RWPE2 (cell line): ENCODE measurements at regions not wholly inside any gene's neighbourhood (a gene's known extent, or its start where the extent isn't known, plus 50 kb on each side); places are given as distances from the start of the nearest gene placed in this dataset.

Experiments
- ATAC-seq: fragments of 200-7000 bp; cut with Tn5 transposase; 3 replicates; pipeline ENCODE4 v1.9.1; 2021; ENCODE audit warnings: low read depth
- DNase-seq: peaks from one replicate; pipeline ENCODE4 v3.0.0-alpha.2; 2020; ENCODE audit warnings: low spot score
- H3K27ac ChIP-seq: fragments of 450-650 bp; 2 replicates; pipeline ENCODE4 v1.5.1; 2017; ENCODE audit warnings: mild to moderate bottlenecking; ENCODE audit not compliant: poor library complexity, severe bottlenecking
- H3K27me3 ChIP-seq: fragments of 250-450 bp; sonication (Bioruptor Pico); 2 replicates; pipeline ENCODE4 v1.5.1; 2021; ENCODE audit warnings: mild to moderate bottlenecking, moderate library complexity; ENCODE audit not compliant: insufficient read depth, poor library complexity, severe bottlenecking
- H3K36me3 ChIP-seq: fragments of 250-450 bp; sonication (Bioruptor Pico); 2 replicates; pipeline ENCODE4 v1.5.1; 2020; ENCODE audit warnings: low read depth, mild to moderate bottlenecking, moderate library complexity
- H3K4me1 ChIP-seq: fragments of 250-450 bp; sonication (Bioruptor Pico); 2 replicates; pipeline ENCODE4 v1.5.1; 2021; ENCODE audit warnings: mild to moderate bottlenecking, moderate library complexity; ENCODE audit not compliant: insufficient read depth, poor library complexity, severe bottlenecking
- H3K4me3 ChIP-seq: fragments of 250-450 bp; sonication (Bioruptor Pico); 2 replicates; pipeline ENCODE4 v1.5.1; 2021; ENCODE audit warnings: mild to moderate bottlenecking, moderate library complexity; ENCODE audit not compliant: severe bottlenecking
- H3K9me3 ChIP-seq: fragments of 250-450 bp; sonication (Bioruptor Pico); 2 replicates; pipeline ENCODE4 v1.5.1; 2021; ENCODE audit warnings: mild to moderate bottlenecking, moderate library complexity; ENCODE audit not compliant: severe bottlenecking
- CTCF ChIP-seq: fragments of 450-650 bp; IDR thresholded peaks from one replicate; pipeline ENCODE4 v1.5.1; 2017; ENCODE audit warnings: mild to moderate bottlenecking, moderate library complexity; ENCODE audit not compliant: poor library complexity, severe bottlenecking

DNA sequence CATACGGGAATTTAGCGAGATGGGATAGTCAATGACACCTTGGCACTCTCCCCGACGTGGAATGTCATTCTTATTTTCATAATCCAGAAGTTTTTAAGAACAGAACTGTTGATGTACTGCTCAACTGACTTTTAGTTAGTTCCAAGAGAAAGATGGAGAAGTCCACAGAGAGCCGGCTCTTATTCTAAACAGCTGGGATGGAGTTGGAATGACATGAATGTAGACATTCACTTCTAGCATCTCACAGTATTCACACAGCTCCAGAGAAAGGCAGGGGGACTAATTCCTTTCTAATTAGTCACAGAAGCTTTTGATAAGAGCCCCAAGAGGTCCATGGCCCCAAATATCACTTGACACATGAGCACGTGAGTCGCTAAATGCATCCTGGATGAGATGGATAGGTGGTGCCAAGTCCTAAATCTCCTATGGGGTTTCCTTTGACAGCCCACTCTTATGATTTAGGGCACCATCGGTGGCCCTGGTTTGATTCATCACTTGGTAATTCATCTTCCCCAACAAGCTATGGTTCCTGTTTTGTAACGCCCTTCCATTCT, 420.3 kb upstream of the AUTS2 start:
- DNase-seq = no peak
- no peak for TF ChIP-seq CTCF
- H3K27me3 ChIP-seq = no peaks in the 10 kb centered on the region
- no peak overlapping the region for H3K27ac ChIP-seq
- no peaks in the 10 kb centered on the region for H3K4me1 ChIP-seq
- H3K36me3 ChIP-seq = no peaks in the 10 kb centered on the region
- ATAC-seq = no peak
- H3K4me3 ChIP-seq = no peak overlapping the region
- no peaks in the 10 kb centered on the region for H3K9me3 ChIP-seq

GRCh38 chr7:69180662-69181061, 417.6 kb upstream of the AUTS2 start:
- DNase-seq (no peak), ATAC-seq (no peak)
- no peak for TF ChIP-seq CTCF
- Histone ChIP-seq H3K9me3 (no peaks in the 10 kb centered on the region), H3K27ac (no peak overlapping the region), H3K27me3 (no peaks in the 10 kb centered on the region), H3K36me3 (no peaks in the 10 kb centered on the region), H3K4me1 (no peaks in the 10 kb centered on the region), H3K4me3 (no peak overlapping the region)

GRCh38 chr7:69182596-69183467, 415.4 kb upstream of the AUTS2 start:
- Histone ChIP-seq H3K4me3 (no peak overlapping the region), H3K4me1 (no peaks in the 10 kb centered on the region), H3K36me3 (no peaks in the 10 kb centered on the region), H3K27ac (no peak overlapping the region), H3K27me3 (no peaks in the 10 kb centered on the region), H3K9me3 (no peaks in the 10 kb centered on the region)
- DNase-seq (no peak), ATAC-seq (no peak)
- no peak for TF ChIP-seq CTCF

DNA sequence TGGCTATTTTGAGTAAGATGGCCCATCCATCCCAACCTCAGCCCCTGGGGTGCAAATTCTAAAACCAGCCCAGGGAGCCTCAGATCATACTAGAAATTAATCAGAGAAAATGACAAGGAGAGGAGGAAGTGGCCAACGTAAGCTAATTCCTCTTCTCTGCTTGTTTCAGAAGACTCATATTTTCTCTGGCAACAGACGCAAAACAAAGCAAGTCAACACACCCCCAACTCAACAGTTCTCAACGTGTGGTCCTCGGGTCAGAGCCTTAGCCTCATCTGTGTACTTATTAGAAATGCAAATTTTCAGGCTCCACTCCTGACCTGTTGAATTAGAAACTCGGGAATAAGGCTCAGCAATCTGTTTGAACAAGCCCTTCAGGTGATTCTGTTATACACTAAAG, 413.9 kb upstream of the AUTS2 start:
- no peak for ATAC-seq
- Histone ChIP-seq H3K27ac (no peak overlapping the region), H3K27me3 (no peaks in the 10 kb centered on the region), H3K4me3 (no peak overlapping the region), H3K36me3 (no peaks in the 10 kb centered on the region), H3K4me1 (no peaks in the 10 kb centered on the region), H3K9me3 (no peaks in the 10 kb centered on the region)
- DNase-seq = no peak
- TF ChIP-seq CTCF = no peak

DNA sequence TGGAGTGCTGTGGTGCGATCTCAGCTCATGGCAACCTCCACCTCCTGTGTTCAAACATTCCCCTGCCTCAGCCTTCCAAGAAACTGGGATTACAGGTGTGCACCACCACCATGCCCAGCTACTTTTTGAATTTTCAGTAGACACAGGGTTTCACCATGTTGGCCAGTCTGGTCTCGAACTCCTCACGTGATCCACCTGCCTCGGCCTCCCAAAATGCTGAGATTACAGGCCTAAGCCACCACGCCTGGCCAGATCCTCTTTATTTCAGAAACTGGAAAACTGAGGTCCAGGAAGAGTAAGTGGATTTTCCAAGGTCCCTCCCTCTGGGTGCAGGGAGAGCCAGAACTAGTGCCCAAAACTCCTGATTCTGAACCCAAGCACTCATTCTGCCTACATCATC, 413.1 kb upstream of the AUTS2 start:
- H3K36me3 ChIP-seq = no peaks in the 10 kb centered on the region
- no peaks in the 10 kb centered on the region for H3K4me1 ChIP-seq
- DNase-seq = no peak
- no peaks in the 10 kb centered on the region for H3K27me3 ChIP-seq
- no peak for ATAC-seq
- TF ChIP-seq CTCF = no peak
- H3K9me3 ChIP-seq = no peaks in the 10 kb centered on the region
- H3K4me3 ChIP-seq = no peak overlapping the region
- no peak overlapping the region for H3K27ac ChIP-seq
